ENCODE measurements at regions not wholly inside any gene's neighbourhood (a gene's known extent, or its start where the extent isn't known, plus 50 kb on each side); places are given as distances from the start of the nearest gene placed in this dataset.

- Histone ChIP-seq H2BK5ac (ENCODE audit: low read depth, low read length, poor library complexity, severe bottlenecking) (no peak overlapping the region), H3K9ac (ENCODE audit: low read depth, low read length) (no peak overlapping the region), H3K4me3 (ENCODE audit: insufficient read depth, low read depth, low read length) (no peak overlapping the region), H2BK120ac (ENCODE audit: low read depth, low read length) (no peak overlapping the region), H3K4ac (ENCODE audit: low read depth, low read length) (no peak overlapping the region), H3K36me3 (ENCODE audit: control insufficient read depth, insufficient read depth, low read length) (no peaks in the 10 kb centered on the region), H4K5ac (ENCODE audit: low read depth, low read length) (no peak overlapping the region), H2AK9ac (replicated peaks; ENCODE audit: low read depth, low read length, poor library complexity) (no peak overlapping the region), H2AK5ac (ENCODE audit: low read depth, low read length) (no peak overlapping the region), H2AFZ (replicated peaks; ENCODE audit: low read length, poor library complexity) (no peak overlapping the region), H3K27me3 (ENCODE audit: control insufficient read depth, insufficient read depth, low read length) (peaks cover 45% of the 10 kb centered on the region), H4K8ac (ENCODE audit: low read depth in 2 of 2, low read length in 2 of 2) (no peak overlapping the region), H4K91ac (ENCODE audit: insufficient read depth, low read depth, low read length) (no peak overlapping the region), H4K20me1 (ENCODE audit: insufficient read depth, low read length) (no peaks in the 10 kb centered on the region), H3K4me2 (ENCODE audit: low read depth, low read length) (no peak overlapping the region), H3K56ac (ENCODE audit: extremely low read depth, insufficient read depth, low read length) (no peak overlapping the region), H3K9me3 (ENCODE audit: control insufficient read depth, insufficient read depth, low read length) (no peaks in the 10 kb centered on the region), H3K9me1 (ENCODE audit: insufficient read depth, low read length) (no peaks in the 10 kb centered on the region), H3K14ac (replicated peaks; ENCODE audit: low read depth, low read length) (no peak overlapping the region), H3K23ac (ENCODE audit: low read depth, low read length) (no peak overlapping the region), H2BK15ac (ENCODE audit: low read depth, low read length) (no peak overlapping the region), H2BK20ac (ENCODE audit: low read depth, low read length) (no peak overlapping the region), H3K79me1 (ENCODE audit: low read depth in 1 of 2, low read length in 2 of 2) (no peaks in the 10 kb centered on the region), H3K27ac (ENCODE audit: insufficient read depth, low read length) (no peak overlapping the region), H3K18ac (ENCODE audit: low read depth, low read length) (no peak overlapping the region), H3K4me1 (ENCODE audit: control insufficient read depth, insufficient read depth, low read length) (no peaks in the 10 kb centered on the region)
- TF ChIP-seq POLR2A (IDR thresholded peaks at IDR 0.05; ENCODE audit: low read depth, low read length): no peak
- dilution Hi-C loops (cut with HindIII; ENCODE audit: low sequenced_read_pairs, unreplicated experiment) (no loop called here), in situ Hi-C loops (cut with MboI; ENCODE audit: low sequenced_read_pairs) (no loop called here), intact Hi-C loops (cut with micrococcal nuclease) (no loop called here)
- POLR2A ChIA-PET (ENCODE audit: unreplicated experiment): no interaction called here
- BruUV-seq (replicated peaks): no TSS peak
- CTCF ChIA-PET: no interaction called here
- ATAC-seq (ENCODE audit: low read depth) (no peak), DNase-seq (peak; percentile 4)
- 5% methylated on average over 6 of the region's 12 CpGs; no CpG with 5 or more reads in 1 of the 2 experiments for WGBS, 2 experiments (ENCODE audit: extremely low coverage in 2 of 2, insufficient read length in 1 of 2)
Measured at GRCh38 chr1:181318858-181319235, 164.5 kb upstream of the CACNA1E start.

Data from IMR-90 (cell line).